Adrenal gland (tissue), 5 donors: ENCODE measurements at regions not wholly inside any gene's neighbourhood (a gene's known extent, or its start where the extent isn't known, plus 50 kb on each side); places are given as distances from the start of the nearest gene placed in this dataset.

Experiments used
- POLR2A ChIP-seq, 2 donors: fragments of 450-650 bp; IDR thresholded peaks; one replicate each; pipeline ENCODE4 v1.6.1; 2017; ENCODE audit warnings: antibody characterized with exemption in 2 of 2, mild to moderate bottlenecking in 2 of 2, moderate library complexity in 1 of 2
- TF ChIP-seq, protein P1 (sequence below), 6 experiments: fragments of 450-650 bp in 4 of 6; fragments of 200-600 bp in 2 of 6; sonication (generic) in 1 of 6; IDR thresholded peaks; 1 replicate in 5 of 6; 2 replicates in 1 of 6; pipeline versions ENCODE4 v1.5.1 to v1.8.0; 2016 to 2021; ENCODE audit warnings: antibody characterized with exemption in 6 of 6, mild to moderate bottlenecking in 2 of 6, moderate library complexity in 1 of 6
- donor health status: DM: no; HTN: no; CAD: no.

DNA sequence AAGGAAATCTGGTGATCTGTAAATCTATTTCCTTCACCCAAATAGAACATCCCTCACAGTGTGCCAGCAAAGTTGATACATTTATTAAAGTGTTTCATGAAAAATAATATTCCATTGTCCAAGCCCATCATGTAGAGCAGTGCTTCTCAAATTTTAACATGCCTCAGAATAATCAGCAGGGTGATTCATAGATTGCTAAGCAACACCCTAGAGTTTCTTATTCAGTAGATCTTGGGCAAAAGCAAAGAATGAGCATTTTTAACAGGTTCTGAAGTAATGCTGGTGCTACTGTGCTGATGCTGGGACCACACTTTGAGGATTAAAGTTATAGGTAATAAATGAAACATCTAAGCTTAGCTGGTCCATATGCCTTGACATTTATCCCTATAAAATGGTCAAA is 210.5 kb downstream of the ZIC4 start:
- TF ChIP-seq, protein P1, sequence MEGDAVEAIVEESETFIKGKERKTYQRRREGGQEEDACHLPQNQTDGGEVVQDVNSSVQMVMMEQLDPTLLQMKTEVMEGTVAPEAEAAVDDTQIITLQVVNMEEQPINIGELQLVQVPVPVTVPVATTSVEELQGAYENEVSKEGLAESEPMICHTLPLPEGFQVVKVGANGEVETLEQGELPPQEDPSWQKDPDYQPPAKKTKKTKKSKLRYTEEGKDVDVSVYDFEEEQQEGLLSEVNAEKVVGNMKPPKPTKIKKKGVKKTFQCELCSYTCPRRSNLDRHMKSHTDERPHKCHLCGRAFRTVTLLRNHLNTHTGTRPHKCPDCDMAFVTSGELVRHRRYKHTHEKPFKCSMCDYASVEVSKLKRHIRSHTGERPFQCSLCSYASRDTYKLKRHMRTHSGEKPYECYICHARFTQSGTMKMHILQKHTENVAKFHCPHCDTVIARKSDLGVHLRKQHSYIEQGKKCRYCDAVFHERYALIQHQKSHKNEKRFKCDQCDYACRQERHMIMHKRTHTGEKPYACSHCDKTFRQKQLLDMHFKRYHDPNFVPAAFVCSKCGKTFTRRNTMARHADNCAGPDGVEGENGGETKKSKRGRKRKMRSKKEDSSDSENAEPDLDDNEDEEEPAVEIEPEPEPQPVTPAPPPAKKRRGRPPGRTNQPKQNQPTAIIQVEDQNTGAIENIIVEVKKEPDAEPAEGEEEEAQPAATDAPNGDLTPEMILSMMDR (IDR thresholded peaks at IDR 0.05): no peak
- no peak for TF ChIP-seq POLR2A (IDR thresholded peaks at IDR 0.05)
